Body of pancreas (tissue), 4 donors: ENCODE measurements at regions not wholly inside any gene's neighbourhood (a gene's known extent, or its start where the extent isn't known, plus 50 kb on each side); places are given as distances from the start of the nearest gene placed in this dataset.

Source experiments
- ATAC-seq: fragments of 150-250 bp; one replicate; pipeline ENCODE4 v1.9.1; 2016
- DNase-seq, 4 donors: peaks; one replicate each; pipeline ENCODE4 v3.0.0-alpha.2; 2019
- H3K27ac ChIP-seq, 4 donors: fragments of 200-600 bp; sonication (generic); 1 replicate in 3 of 4; 2 replicates in 1 of 4; pipeline versions ENCODE4 v1.5.1 to v1.6.1; 2016 to 2019; ENCODE audit warnings: mild to moderate bottlenecking in 1 of 4, mixed read lengths in 1 of 4, moderate library complexity in 1 of 4
- H3K27me3 ChIP-seq, 2 donors: fragments of 200-600 bp; sonication (generic); one replicate each; pipeline ENCODE4 v1.6.0; 2016; ENCODE audit warnings: mild to moderate bottlenecking in 1 of 2
- H3K36me3 ChIP-seq, 2 donors: fragments of 200-600 bp; sonication (generic); replicated peaks in 1 of 2; 2 replicates each; pipeline ENCODE4 v1.5.1; 2016; ENCODE audit warnings: low read depth in 2 of 2; ENCODE audit not compliant: insufficient read depth in 1 of 2
- H3K4me1 ChIP-seq: fragments of 200-600 bp; sonication (generic); one replicate; pipeline ENCODE4 v1.6.0; 2016
- H3K4me3 ChIP-seq, 2 donors: fragments of 200-600 bp; sonication (generic); 1 replicate in 1 of 2; 2 replicates in 1 of 2; pipeline ENCODE4 v1.5.1; 2016 to 2019
- H3K9me3 ChIP-seq, 3 donors: fragments of 200-600 bp; sonication (generic); 1 replicate in 2 of 3; 2 replicates in 1 of 3; pipeline ENCODE4 v1.5.1; 2016
- CTCF ChIP-seq, 7 experiments: fragments of 450-650 bp in 4 of 7; fragments of 200-600 bp in 3 of 7; sonication (generic) in 3 of 7; IDR thresholded peaks; one replicate each; pipeline ENCODE4 v1.5.1; 2016 to 2019; ENCODE audit warnings: antibody characterized with exemption in 7 of 7
- POLR2A ChIP-seq, 3 donors: fragments of 450-650 bp; IDR thresholded peaks; one replicate each; pipeline ENCODE4 v1.6.1; 2016; ENCODE audit warnings: antibody characterized with exemption in 3 of 3, mild to moderate bottlenecking in 2 of 3
- WGBS, 2 donors: methylation state at CpG; one replicate each; pipeline ENCODE4 v1.1.5; 2017; 5-methylcytosine and 5-hydroxymethylcytosine counted together
- intact Hi-C: fragments of 100-400 bp; cut with DNase I; formaldehyde crosslinking; loops from one replicate; pipeline ENCODE4 v1.15.1; 2023

- Histone ChIP-seq H3K27me3 (no peaks in the 10 kb centered on the region), H3K27ac (no peak overlapping the region), H3K9me3 (no peaks in the 10 kb centered on the region), H3K36me3 (no peaks in the 10 kb centered on the region), H3K4me3 (no peak overlapping the region), H3K4me1 (no peaks in the 10 kb centered on the region)
- TF ChIP-seq POLR2A (IDR thresholded peaks at IDR 0.05) (no peak), CTCF (IDR thresholded peaks at IDR 0.05) (no peak)
- intact Hi-C loops: no loop called here
- DNase-seq (no peak), ATAC-seq (no peak)
- WGBS, 2 donors: 45 to 50% methylated on average over 1 of the region's 1 CpG
These were observed 408.6 kb upstream of the PABPC4L start for GRCh38 chr4:134610172-134610571.

- Histone ChIP-seq H3K9me3 (no peaks in the 10 kb centered on the region), H3K27ac (peak overlapping the region in 1 of 4 donors; percentile 48), H3K27me3 (no peaks in the 10 kb centered on the region), H3K4me1 (no peaks in the 10 kb centered on the region), H3K4me3 (no peak overlapping the region), H3K36me3 (no peaks in the 10 kb centered on the region)
- intact Hi-C loops: no loop called here
- no peak for TF ChIP-seq CTCF (IDR thresholded peaks at IDR 0.05)
- no peak for TF ChIP-seq POLR2A (IDR thresholded peaks at IDR 0.05)
- no peak for DNase-seq
- WGBS, 2 donors: 64 to 67% methylated on average over 1 of the region's 1 CpG
- peak; percentile 52 for ATAC-seq
These were observed 400.1 kb upstream of the PABPC4L start for GRCh38 chr4:134601706-134602105.

GRCh38 chr4:134591326-134591725, 389.7 kb upstream of the PABPC4L start:
- no peaks in the 10 kb centered on the region for H3K36me3 ChIP-seq
- intact Hi-C loops: no loop called here
- ATAC-seq (no peak), DNase-seq (no peak)
- no peak for TF ChIP-seq POLR2A (IDR thresholded peaks at IDR 0.05)
- no peak for TF ChIP-seq CTCF (IDR thresholded peaks at IDR 0.05)
- no peak overlapping the region for H3K27ac ChIP-seq
- no peaks in the 10 kb centered on the region for H3K4me1 ChIP-seq
- no peaks in the 10 kb centered on the region for H3K27me3 ChIP-seq
- WGBS, 2 donors: 44 to 69% methylated on average over 1 of the region's 1 CpG
- H3K4me3 ChIP-seq: no peak overlapping the region
- no peaks in the 10 kb centered on the region for H3K9me3 ChIP-seq

- intact Hi-C loops: no loop called here
- H3K27ac ChIP-seq: no peak overlapping the region
- TF ChIP-seq CTCF (IDR thresholded peaks at IDR 0.05): no peak
- no peak for TF ChIP-seq POLR2A (IDR thresholded peaks at IDR 0.05)
- no peak for DNase-seq
- no peak for ATAC-seq
- H3K9me3 ChIP-seq: no peaks in the 10 kb centered on the region
- H3K4me3 ChIP-seq: no peak overlapping the region
- H3K36me3 ChIP-seq: no peaks in the 10 kb centered on the region
- H3K4me1 ChIP-seq: no peaks in the 10 kb centered on the region
- no peaks in the 10 kb centered on the region for H3K27me3 ChIP-seq
- 62 to 66% methylated on average over 5 of the region's 5 CpGs for WGBS, 2 donors
These were observed 384.4 kb upstream of the PABPC4L start for GRCh38 chr4:134585972-134586371.

GRCh38 chr4:134567461-134567860, 365.9 kb upstream of the PABPC4L start:
- Histone ChIP-seq H3K36me3 (no peaks in the 10 kb centered on the region), H3K27ac (no peak overlapping the region), H3K9me3 (no peaks in the 10 kb centered on the region), H3K4me3 (no peak overlapping the region), H3K4me1 (no peaks in the 10 kb centered on the region), H3K27me3 (no peaks in the 10 kb centered on the region)
- 72 to 79% methylated on average over 1 of the region's 1 CpG for whole genome bisulfite sequencing, 2 donors
- intact Hi-C loops: no loop called here
- DNase-seq (no peak), ATAC-seq (no peak)
- TF ChIP-seq POLR2A (IDR thresholded peaks at IDR 0.05): no peak
- no peak for TF ChIP-seq CTCF (IDR thresholded peaks at IDR 0.05)
